ENCODE measurements at regions not wholly inside any gene's neighbourhood (a gene's known extent, or its start where the extent isn't known, plus 50 kb on each side); places are given as distances from the start of the nearest gene placed in this dataset.

- TF ChIP-seq CTCF (IDR thresholded peaks at IDR 0.05), result no peak
- TF ChIP-seq POLR2A (IDR thresholded peaks at IDR 0.05), result no peak
Measured at GRCh38 chr1:68673771-68674170, 176.9 kb upstream of the DEPDC1 start.
